ENCODE measurements at regions not wholly inside any gene's neighbourhood (a gene's known extent, or its start where the extent isn't known, plus 50 kb on each side); places are given as distances from the start of the nearest gene placed in this dataset.
"Not testable (repeated sequence)": the region's sequence is repeated elsewhere in the genome, so short reads cannot be mapped to it uniquely, and the experiment has no call there.

DNA sequence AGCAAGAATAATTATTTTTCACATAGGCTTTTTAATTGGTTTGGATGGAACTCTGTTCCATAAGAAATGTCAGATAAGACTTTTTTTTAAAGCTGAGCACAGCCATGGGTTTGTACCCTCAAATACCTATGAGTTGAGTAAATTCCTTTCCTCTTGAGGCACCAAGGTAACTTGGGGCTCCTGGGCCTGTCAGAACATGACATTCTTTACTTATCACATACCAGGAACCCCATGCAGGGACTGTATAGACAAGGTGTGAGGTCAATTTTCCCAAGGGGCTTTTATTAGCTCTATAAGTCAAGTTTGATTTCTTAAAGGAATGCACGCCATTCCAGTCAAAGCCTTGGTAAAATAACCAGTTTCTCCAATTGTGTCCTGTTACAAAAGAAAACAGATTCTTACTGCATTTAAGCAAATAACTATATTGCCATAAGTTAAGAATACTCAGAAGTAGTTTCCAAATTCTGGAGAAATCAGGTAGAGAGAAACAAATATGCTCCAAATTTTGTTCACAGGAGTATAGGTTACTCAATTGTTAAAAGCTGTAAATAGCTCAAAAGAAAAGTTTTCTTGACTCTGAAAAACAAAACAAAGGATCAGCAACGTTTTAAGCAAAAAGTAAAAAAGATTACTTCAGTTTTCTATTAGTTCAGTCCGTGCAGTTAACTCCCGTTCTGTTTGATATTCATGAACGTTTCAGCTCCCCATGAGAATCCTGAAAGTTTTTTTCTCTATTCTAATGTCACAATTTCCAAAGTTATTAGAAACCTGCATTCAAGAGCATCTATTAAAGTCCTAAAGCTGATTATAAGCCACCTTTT lies 167.5 kb upstream of the NAMPT start:
- no peak for DNase-seq (ENCODE audit: extremely low read depth, low read depth)

DNA sequence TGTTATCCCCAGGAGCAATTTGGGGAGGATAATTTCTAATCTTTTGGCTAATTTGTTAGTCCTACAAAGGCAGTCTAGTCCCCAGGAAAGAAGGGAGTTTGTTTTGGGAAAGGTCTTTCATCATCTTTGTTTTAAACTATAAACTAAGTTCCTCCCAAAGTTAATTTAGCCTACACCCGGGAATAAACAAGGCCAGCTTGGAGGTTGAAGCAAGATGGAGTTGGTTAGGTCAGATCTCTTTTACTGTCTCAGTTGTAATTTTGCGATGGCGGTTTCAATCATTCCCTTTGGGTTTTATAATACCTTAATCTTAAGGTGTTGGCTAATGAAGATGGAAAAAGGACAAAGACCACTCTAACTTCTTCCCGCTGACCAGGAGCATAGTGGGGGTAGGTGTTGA lies 166.4 kb upstream of the NAMPT start:
- TF ChIP-seq, protein P1, sequence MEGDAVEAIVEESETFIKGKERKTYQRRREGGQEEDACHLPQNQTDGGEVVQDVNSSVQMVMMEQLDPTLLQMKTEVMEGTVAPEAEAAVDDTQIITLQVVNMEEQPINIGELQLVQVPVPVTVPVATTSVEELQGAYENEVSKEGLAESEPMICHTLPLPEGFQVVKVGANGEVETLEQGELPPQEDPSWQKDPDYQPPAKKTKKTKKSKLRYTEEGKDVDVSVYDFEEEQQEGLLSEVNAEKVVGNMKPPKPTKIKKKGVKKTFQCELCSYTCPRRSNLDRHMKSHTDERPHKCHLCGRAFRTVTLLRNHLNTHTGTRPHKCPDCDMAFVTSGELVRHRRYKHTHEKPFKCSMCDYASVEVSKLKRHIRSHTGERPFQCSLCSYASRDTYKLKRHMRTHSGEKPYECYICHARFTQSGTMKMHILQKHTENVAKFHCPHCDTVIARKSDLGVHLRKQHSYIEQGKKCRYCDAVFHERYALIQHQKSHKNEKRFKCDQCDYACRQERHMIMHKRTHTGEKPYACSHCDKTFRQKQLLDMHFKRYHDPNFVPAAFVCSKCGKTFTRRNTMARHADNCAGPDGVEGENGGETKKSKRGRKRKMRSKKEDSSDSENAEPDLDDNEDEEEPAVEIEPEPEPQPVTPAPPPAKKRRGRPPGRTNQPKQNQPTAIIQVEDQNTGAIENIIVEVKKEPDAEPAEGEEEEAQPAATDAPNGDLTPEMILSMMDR (IDR thresholded peaks at IDR 0.05; ENCODE audit: low read depth, low read length) = no peak
- DNase-seq (ENCODE audit: extremely low read depth, low read depth) = no peak

More for the DNA sequence above, 167.5 kb upstream of the NAMPT start:
- TF ChIP-seq, protein P1 (IDR thresholded peaks at IDR 0.05; ENCODE audit: low read depth, low read length) = no peak

DNA sequence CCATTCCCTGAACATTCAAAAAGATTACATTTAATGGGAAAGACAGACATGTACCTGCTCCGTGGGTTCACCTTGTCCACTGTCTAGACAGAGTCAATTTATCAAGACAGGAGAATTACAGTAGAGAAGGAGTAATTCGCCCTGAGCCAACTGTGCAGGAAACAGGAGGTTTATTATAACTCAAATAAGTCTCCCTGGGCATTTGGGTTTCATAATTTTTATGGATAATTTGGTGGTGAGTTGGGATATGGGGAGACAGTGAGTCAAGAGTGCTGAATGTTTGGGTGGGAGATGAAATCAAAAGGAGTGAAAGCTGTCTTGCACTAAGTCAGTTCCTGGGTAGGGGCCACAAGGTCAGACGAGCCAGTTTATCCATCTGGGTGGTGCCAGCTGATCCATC lies 165.9 kb upstream of the NAMPT start:
- DNase-seq (ENCODE audit: extremely low read depth, low read depth) = no peak
- TF ChIP-seq, protein P1 (IDR thresholded peaks at IDR 0.05; ENCODE audit: low read depth, low read length) = no peak

DNA sequence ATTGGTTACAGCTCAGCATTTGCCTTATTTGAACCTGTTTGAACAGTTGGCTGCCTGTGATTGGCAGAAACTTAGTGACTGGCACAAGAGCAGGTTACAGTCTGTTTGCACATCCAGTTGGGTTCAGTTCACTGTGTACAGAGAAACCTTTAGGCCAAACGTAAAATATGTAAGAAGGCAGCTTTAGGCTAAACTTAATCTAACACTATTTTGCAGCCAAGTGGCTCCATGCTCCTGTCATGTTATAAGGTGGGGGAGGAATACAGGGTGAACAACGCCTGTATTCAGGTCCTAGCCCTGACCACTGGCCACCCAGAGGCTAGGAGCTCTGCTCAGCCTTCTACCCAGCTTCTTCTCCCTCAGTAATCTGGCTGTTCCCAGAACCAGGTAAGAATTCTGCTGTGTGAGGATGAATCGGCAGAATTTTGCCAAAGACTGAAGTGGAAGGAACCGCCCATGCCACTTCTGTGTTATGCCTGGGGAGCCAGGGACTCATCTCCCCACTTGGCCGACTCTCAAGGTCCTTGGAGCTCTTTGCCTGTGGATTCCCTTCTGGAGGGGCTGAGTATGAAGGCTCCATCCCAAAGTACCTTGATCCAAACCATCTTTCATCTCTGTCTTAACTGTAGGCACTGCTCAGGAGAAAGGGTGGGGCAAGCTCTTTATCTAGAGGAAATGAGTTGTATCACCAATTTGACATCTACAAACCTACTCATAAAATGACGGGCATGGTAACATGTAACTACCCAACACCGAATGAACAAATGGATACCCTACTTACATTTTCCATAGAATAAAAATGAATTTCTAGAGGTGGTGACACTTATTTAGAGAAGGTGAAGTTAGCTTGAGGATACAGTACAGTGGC lies 164.4 kb upstream of the NAMPT start:
- TF ChIP-seq, protein P1 (IDR thresholded peaks at IDR 0.05; ENCODE audit: low read depth, low read length) = no peak
- no peak for DNase-seq (ENCODE audit: extremely low read depth, low read depth)

DNA sequence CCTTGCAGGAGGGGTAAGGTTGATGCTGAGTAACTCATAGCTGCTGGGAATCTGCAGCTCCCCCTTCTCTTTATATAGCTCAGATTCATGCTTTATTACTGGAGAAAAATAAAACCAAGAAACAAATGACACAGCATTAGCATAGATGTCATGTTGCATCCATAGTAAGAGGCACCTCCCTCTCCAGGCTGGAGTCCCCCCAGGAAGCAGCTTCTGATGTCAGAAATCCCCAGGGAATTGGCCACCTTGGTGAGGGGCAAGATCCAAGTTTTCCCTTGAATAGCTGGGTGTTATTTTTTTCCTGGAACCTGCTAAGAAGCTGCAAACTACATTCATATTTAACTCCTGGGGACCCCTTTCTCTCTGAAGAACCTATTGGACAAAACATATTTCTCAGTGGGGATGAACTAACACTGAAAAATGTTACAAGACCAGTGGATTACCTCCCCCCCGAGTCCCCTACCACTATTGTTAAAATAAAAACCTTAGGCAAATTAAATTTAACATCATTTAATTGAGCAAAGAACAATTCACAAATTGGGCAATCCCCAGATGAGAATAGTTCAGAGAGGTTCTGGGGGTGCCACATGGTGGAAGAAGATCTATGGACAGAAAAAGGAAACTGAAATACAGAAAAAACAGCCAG lies 163.7 kb upstream of the NAMPT start:
- DNase-seq (ENCODE audit: extremely low read depth, low read depth) = no peak
- TF ChIP-seq, protein P1 (IDR thresholded peaks at IDR 0.05; ENCODE audit: low read depth, low read length) = no peak

DNA sequence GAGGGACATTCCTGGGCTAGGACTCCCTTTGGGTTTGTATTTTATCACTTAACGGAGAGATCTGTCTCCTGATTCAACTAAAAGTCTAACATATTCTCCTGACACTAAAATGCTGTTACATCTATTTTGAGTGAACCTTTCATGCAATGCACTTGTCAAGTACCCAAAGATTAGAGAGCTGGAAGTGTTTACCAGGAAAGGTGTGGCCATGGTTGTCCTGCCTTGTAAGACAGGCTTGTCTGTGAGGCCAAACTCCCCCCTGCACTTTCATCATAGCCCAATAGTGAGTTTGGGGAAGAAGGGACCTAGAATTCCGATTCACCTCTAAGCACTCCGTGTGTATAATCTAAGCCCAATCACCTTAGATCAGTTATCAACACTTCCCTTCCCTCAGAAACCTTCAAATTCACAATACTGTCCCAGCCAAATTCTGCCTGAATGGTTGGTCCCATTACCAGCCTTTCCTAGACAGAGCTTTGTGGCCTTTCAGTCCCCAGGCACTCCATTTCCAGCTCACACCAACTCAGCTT lies 162.6 kb upstream of the NAMPT start:
- no peak for DNase-seq (ENCODE audit: extremely low read depth, low read depth)
- TF ChIP-seq, protein P1 (IDR thresholded peaks at IDR 0.05; ENCODE audit: low read depth, low read length) = no peak

DNA sequence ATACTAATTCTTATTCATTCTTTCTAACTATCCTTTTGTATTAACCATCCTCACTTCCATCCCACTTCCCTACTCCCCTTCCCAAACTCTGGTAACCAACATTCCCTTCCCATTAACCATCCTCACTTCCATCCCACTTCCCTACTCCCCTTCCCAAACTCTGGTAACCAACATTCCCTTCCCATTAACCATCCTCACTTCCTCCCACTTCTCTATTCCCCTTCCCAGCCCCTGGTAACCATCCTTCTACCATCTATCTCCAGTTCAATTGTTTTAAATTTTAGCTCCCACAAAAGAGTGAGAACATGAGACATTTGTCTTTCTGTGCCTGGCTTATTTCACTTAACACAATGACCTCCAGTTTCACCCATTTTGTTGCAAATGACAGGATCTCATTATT lies 160.6 kb upstream of the NAMPT start:
- DNase-seq (ENCODE audit: extremely low read depth, low read depth) = not testable (repeated sequence)

Measured in AG09319 (cell line).